UCSD-AML1 (cell line): ENCODE measurements at regions not wholly inside any gene's neighbourhood (a gene's known extent, or its start where the extent isn't known, plus 50 kb on each side); places are given as distances from the start of the nearest gene placed in this dataset.

Experiments
- DNase-seq: peaks from one replicate; lab custom pipeline; 2025; ENCODE audit not compliant: unreplicated experiment; lab: John Stamatoyannopoulos, UW

GRCh38 chr2:12396699-12397098, 320.0 kb upstream of the TRIB2 start:
- no peak for DNase-seq

GRCh38 chr2:12397854-12398253, 318.9 kb upstream of the TRIB2 start:
- peak; percentile 16 for DNase-seq

GRCh38 chr2:12399240-12399639, 317.5 kb upstream of the TRIB2 start:
- DNase-seq, result no peak

- no peak for DNase-seq
Measured at GRCh38 chr2:12400543-12400942, 316.2 kb upstream of the TRIB2 start.

GRCh38 chr2:12402440-12403139, 314.1 kb upstream of the TRIB2 start:
- no peak for DNase-seq

- no peak for DNase-seq
Measured at GRCh38 chr2:12404497-12404896, 312.2 kb upstream of the TRIB2 start.

GRCh38 chr2:12407160-12407559, 309.6 kb upstream of the TRIB2 start:
- no peak for DNase-seq

- no peak for DNase-seq
Measured at GRCh38 chr2:12412898-12413305, 303.8 kb upstream of the TRIB2 start.

GRCh38 chr2:12415536-12415935, 301.2 kb upstream of the TRIB2 start:
- no peak for DNase-seq

- peak; percentile 32 for DNase-seq
Measured at GRCh38 chr2:12416600-12416999, 300.1 kb upstream of the TRIB2 start.

GRCh38 chr2:12417786-12418185, 298.9 kb upstream of the TRIB2 start:
- no peak for DNase-seq

GRCh38 chr2:12419803-12420202, 296.9 kb upstream of the TRIB2 start:
- peak; percentile 38 for DNase-seq

- no peak for DNase-seq
Measured at GRCh38 chr2:12421046-12421445, 295.7 kb upstream of the TRIB2 start.

- no peak for DNase-seq
Measured at GRCh38 chr2:12424219-12424618, 292.5 kb upstream of the TRIB2 start.

GRCh38 chr2:12424809-12425208, 291.9 kb upstream of the TRIB2 start:
- no peak for DNase-seq

GRCh38 chr2:12428324-12428723, 288.4 kb upstream of the TRIB2 start:
- no peak for DNase-seq

GRCh38 chr2:12428786-12429185, 287.9 kb upstream of the TRIB2 start:
- DNase-seq, result no peak

- no peak for DNase-seq
Measured at GRCh38 chr2:12429779-12430406, 286.8 kb upstream of the TRIB2 start.

- no peak for DNase-seq
Measured at GRCh38 chr2:12430407-12431133, 286.2 kb upstream of the TRIB2 start.

- no peak for DNase-seq
Measured at GRCh38 chr2:12432985-12433625, 283.6 kb upstream of the TRIB2 start.

GRCh38 chr2:12433626-12433990, 283.1 kb upstream of the TRIB2 start:
- no peak for DNase-seq

GRCh38 chr2:12434630-12435098, 282.1 kb upstream of the TRIB2 start:
- no peak for DNase-seq
